ENCODE measurements at regions not wholly inside any gene's neighbourhood (a gene's known extent, or its start where the extent isn't known, plus 50 kb on each side); places are given as distances from the start of the nearest gene placed in this dataset.
A peak's percentile ranks its signal among the peaks of the same experiment; 100 is the strongest.
"Not testable (repeated sequence)": the region's sequence is repeated elsewhere in the genome, so short reads cannot be mapped to it uniquely, and the experiment has no call there.

- intact Hi-C loops (cut with DNase I); ATAC-seq: not testable (repeated sequence)
- peak; percentile 71 for DNase-seq (ENCODE audit: missing footprints)
Observed at GRCh38 chr9:42852133-42852930, 668.9 kb downstream of the SPATA31A6 start.

GRCh38 chr9:42860133-42860532 lies 676.7 kb downstream of the SPATA31A6 start:
- intact Hi-C loops (cut with DNase I); ATAC-seq: not testable (repeated sequence)

GRCh38 chr9:42862465-42862864 lies 679.0 kb downstream of the SPATA31A6 start:
- ATAC-seq; DNase-seq (ENCODE audit: missing footprints); intact Hi-C loops (cut with DNase I): not testable (repeated sequence)

More at GRCh38 chr9:42860133-42860532, 676.7 kb downstream of the SPATA31A6 start:
- DNase-seq (ENCODE audit: missing footprints) = not testable (repeated sequence)

Measured in Right ventricle myocardium inferior (tissue), 1 donor.